ENCODE measurements at regions not wholly inside any gene's neighbourhood (a gene's known extent, or its start where the extent isn't known, plus 50 kb on each side); places are given as distances from the start of the nearest gene placed in this dataset.

- TF ChIP-seq, protein P1, sequence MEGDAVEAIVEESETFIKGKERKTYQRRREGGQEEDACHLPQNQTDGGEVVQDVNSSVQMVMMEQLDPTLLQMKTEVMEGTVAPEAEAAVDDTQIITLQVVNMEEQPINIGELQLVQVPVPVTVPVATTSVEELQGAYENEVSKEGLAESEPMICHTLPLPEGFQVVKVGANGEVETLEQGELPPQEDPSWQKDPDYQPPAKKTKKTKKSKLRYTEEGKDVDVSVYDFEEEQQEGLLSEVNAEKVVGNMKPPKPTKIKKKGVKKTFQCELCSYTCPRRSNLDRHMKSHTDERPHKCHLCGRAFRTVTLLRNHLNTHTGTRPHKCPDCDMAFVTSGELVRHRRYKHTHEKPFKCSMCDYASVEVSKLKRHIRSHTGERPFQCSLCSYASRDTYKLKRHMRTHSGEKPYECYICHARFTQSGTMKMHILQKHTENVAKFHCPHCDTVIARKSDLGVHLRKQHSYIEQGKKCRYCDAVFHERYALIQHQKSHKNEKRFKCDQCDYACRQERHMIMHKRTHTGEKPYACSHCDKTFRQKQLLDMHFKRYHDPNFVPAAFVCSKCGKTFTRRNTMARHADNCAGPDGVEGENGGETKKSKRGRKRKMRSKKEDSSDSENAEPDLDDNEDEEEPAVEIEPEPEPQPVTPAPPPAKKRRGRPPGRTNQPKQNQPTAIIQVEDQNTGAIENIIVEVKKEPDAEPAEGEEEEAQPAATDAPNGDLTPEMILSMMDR (IDR thresholded peaks at IDR 0.05), result no peak
- TF ChIP-seq POLR2AphosphoS5 (IDR thresholded peaks at IDR 0.05) (no peak), EP300 (IDR thresholded peaks at IDR 0.05; ENCODE audit: low read depth) (no peak)
Observed at GRCh38 chr6:163951326-163951725, 536.8 kb downstream of the QKI start.
